LNCAP (cell line): ENCODE measurements at regions not wholly inside any gene's neighbourhood (a gene's known extent, or its start where the extent isn't known, plus 50 kb on each side); places are given as distances from the start of the nearest gene placed in this dataset.

Experiments
- CTCF ChIP-seq: fragments of 450-650 bp; IDR thresholded peaks from 2 replicates; pipeline ENCODE4 v1.5.1; 2017; ENCODE audit warnings: mild to moderate bottlenecking

- no peak for TF ChIP-seq CTCF
Observed at GRCh38 chr5:118314931-118315330, 673.4 kb downstream of the DTWD2 start.

DNA sequence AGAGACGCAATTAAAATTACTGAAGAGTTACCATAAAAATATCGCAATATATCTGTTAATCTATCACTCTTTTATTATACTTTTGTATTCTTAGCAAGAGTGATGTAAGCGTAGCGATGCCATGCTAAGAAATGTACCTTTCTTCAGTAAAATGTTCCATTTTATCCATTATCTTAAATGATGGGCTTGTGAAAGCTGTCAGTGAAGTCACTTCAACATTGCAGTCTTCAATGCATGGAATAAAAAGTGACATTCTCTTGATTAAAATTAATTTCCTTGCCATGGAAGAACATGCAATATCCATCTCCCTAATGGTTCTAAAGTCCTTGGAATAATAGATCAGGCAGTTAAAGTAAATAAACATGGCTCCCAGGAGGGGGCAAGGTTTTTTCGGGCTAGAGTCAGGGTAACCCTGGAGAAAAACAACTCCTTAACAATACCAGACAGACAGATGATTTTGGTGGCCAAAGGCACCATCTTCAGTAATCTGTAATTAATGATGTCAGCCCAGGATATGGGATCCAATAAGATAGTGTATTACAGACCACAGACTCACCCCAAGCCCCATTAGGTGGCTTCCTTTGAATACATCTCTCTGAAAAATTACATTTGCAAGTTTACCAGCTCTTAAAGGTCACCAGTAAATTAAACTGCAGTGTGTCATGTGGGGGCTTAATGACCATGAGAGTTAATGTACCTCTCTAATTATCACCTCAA is 677.1 kb downstream of the DTWD2 start:
- TF ChIP-seq CTCF, result no peak

- TF ChIP-seq CTCF, result no peak
Observed at GRCh38 chr5:118310401-118310800, 677.9 kb downstream of the DTWD2 start.

DNA sequence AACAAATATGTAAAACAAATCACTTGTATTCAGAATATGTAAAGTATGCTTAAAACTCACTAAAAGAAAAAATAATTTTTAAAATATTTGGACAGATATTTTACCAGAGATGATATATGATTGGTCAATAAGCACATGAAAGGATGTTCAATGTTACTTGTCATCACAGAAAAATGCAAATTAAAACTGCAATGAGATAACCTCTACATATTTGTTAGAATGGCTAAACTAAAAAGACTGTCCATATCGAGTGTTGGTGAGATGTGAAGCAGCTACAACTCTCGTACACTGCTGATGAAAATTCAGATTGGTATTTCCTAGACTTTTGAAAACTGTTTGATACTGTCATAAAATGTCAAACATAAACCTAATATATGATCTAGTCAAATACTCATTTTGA is 685.1 kb downstream of the DTWD2 start:
- TF ChIP-seq CTCF, result no peak

DNA sequence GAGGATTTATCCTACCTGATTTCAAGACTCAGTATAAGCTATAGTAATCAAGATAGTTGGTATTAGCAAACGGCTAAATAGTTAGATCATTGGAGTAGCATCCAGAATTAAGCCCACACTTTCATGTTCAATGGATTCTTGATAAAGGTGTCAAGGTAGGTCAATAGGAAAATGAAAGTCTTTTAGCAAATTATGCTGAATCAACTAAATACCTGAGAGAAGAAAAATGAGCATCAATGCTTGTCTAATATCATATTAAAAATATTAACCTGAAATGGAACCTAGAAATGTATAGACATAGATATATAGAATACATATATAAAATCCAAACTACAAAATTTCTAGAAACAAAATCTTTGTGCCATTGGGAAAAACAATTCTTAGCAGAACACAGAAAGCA is 685.6 kb downstream of the DTWD2 start:
- TF ChIP-seq CTCF, result no peak

DNA sequence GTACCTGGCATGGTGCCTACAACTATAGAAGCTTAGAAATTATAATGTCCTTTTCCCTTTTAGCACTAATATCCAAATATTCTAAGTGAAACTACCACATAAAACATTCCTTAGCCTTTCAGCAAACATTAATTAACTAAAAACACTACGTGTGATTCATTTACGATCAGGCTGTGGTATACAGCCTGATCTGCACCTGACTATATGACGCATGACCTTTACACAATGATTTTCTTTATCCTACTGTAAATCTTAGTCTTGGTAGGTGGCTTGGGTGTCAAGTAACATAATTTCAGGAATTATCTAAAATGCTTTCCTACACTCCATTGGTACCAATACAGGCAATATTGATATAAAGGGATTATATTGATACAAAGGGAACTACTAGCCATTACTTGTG is 686.7 kb downstream of the DTWD2 start:
- no peak for TF ChIP-seq CTCF

GRCh38 chr5:118295045-118295444 is 693.3 kb downstream of the DTWD2 start:
- no peak for TF ChIP-seq CTCF

DNA sequence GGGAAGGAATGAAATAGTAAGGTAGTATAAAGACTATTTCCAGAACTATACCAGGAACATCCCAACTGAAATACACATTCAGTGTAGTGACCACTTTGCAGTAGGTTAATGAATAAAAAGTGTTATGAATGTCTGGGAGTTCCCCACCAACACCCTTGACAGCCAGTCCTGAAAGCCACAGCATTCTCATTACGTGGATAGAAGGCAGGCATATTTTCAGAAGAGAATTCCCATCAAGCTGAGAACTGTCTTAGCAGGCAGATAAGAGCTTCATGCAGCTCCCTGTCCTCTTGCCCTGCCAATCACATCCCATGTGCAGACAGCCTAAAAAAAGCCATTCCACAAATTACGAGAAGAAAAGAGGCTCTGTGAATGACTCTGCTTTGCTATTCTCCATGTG is 695.0 kb downstream of the DTWD2 start:
- TF ChIP-seq CTCF, result no peak
